HCT116 (cell line): ENCODE measurements at regions not wholly inside any gene's neighbourhood (a gene's known extent, or its start where the extent isn't known, plus 50 kb on each side); places are given as distances from the start of the nearest gene placed in this dataset.

Experiments used
- CTCF ChIP-seq, 3 experiments: fragments of 200-600 bp in 1 of 3; sonication (generic) in 1 of 3; IDR thresholded peaks in 2 of 3; conservative IDR thresholded peaks in 1 of 3; 2 replicates each; pipeline ENCODE4 v1.5.1; 2012 to 2017; ENCODE audit warnings: low read depth in 2 of 3, low read length in 2 of 3, antibody characterized with exemption in 1 of 3, borderline replicate concordance in 1 of 3, control low read depth in 1 of 3, mild to moderate bottlenecking in 1 of 3, mixed read lengths in 1 of 3, mixed run types in 1 of 3, moderate library complexity in 1 of 3; ENCODE audit not compliant: insufficient read depth in 1 of 3
- EGR1 ChIP-seq: IDR thresholded peaks from 2 replicates; pipeline ENCODE4 v1.6.1; 2012; ENCODE audit warnings: low read depth
- POLR2A ChIP-seq: IDR thresholded peaks from 2 replicates; pipeline ENCODE4 v1.7.0; 2011; ENCODE audit warnings: borderline replicate concordance; ENCODE audit not compliant: insufficient read depth, insufficient read length; ENCODE audit errors: extremely low read depth
- ZNF274 ChIP-seq: fragments of 200-500 bp; sonication (Bioruptor generic); IDR thresholded peaks from 2 replicates; pipeline ENCODE4 v1.6.1; 2014; ENCODE audit warnings: mild to moderate bottlenecking, low read depth, low read length, inconsistent platforms

GRCh38 chr9:78863531-78863930, 566.6 kb downstream of the PSAT1 start:
- TF ChIP-seq CTCF (IDR thresholded peaks at IDR 0.05 in 2 of 3, conservative IDR thresholded peaks at IDR 0.05 in 1 of 3; ENCODE audit: borderline replicate concordance in 1 of 3, insufficient read depth in 1 of 3, low read depth in 2 of 3, low read length in 2 of 3), result no peak
- TF ChIP-seq ZNF274, result no peak
- no peak for TF ChIP-seq POLR2A
- TF ChIP-seq EGR1, result no peak
